Stimulated activated naive CD8-positive, alpha-beta T cell treated with anti-CD3 and anti-CD28 coated beads, Interleukin-15, Interleukin-2, amounts not matched to agents 100 ng/mL and 50 ng/mL, for 24 hours (primary cell): ENCODE measurements at regions not wholly inside any gene's neighbourhood (a gene's known extent, or its start where the extent isn't known, plus 50 kb on each side); places are given as distances from the start of the nearest gene placed in this dataset.
A peak's percentile ranks its signal among the peaks of the same experiment; 100 is the strongest.

Experiments
- H3K27ac Mint-ChIP-seq: one replicate; pipeline ENCODE4 v1.8.0; 2021; ENCODE audit warnings: mild to moderate bottlenecking, mixed read lengths
- H3K27me3 Mint-ChIP-seq: one replicate; pipeline ENCODE4 v1.8.0; 2021; ENCODE audit warnings: mixed read lengths
- H3K36me3 Mint-ChIP-seq: one replicate; pipeline ENCODE4 v1.8.0; 2021; ENCODE audit warnings: low read depth, mixed read lengths
- H3K4me1 Mint-ChIP-seq: one replicate; pipeline ENCODE4 v1.8.0; 2021; ENCODE audit warnings: low read depth, mixed read lengths
- H3K4me3 Mint-ChIP-seq: one replicate; pipeline ENCODE4 v1.8.0; 2021; ENCODE audit warnings: mild to moderate bottlenecking, mixed read lengths
- H3K9me3 Mint-ChIP-seq: one replicate; pipeline ENCODE4 v1.8.0; 2021; ENCODE audit warnings: mixed read lengths

- Mint-ChIP-seq H3K9me3 (no peaks in the 10 kb centered on the region), H3K27ac (no peak overlapping the region), H3K27me3 (peaks cover 43% of the 10 kb centered on the region), H3K4me1 (peaks cover 11% of the 10 kb centered on the region), H3K4me3 (no peak overlapping the region), H3K36me3 (no peaks in the 10 kb centered on the region)
Observed at GRCh38 chr4:41883988-41884734, 51.1 kb upstream of the TMEM33 start.

- peak overlapping the region; percentile 62 for H3K4me3 Mint-ChIP-seq
- H3K4me1 Mint-ChIP-seq = peaks cover 13% of the 10 kb centered on the region
- H3K9me3 Mint-ChIP-seq = no peaks in the 10 kb centered on the region
- no peak overlapping the region for H3K27ac Mint-ChIP-seq
- peaks cover 56% of the 10 kb centered on the region for H3K27me3 Mint-ChIP-seq
- no peaks in the 10 kb centered on the region for H3K36me3 Mint-ChIP-seq
Observed at GRCh38 chr4:41882625-41883347, 52.4 kb upstream of the TMEM33 start.

- H3K27me3 Mint-ChIP-seq = peaks cover 63% of the 10 kb centered on the region
- H3K27ac Mint-ChIP-seq = no peak overlapping the region
- peaks cover 13% of the 10 kb centered on the region for H3K4me1 Mint-ChIP-seq
- H3K36me3 Mint-ChIP-seq = no peaks in the 10 kb centered on the region
- no peaks in the 10 kb centered on the region for H3K9me3 Mint-ChIP-seq
- peak overlapping the region; percentile 62 for H3K4me3 Mint-ChIP-seq
Observed at GRCh38 chr4:41881981-41882624, 53.1 kb upstream of the TMEM33 start.

GRCh38 chr4:41880840-41881831 lies 54.1 kb upstream of the TMEM33 start:
- H3K4me1 Mint-ChIP-seq = peaks cover 13% of the 10 kb centered on the region
- H3K36me3 Mint-ChIP-seq = no peaks in the 10 kb centered on the region
- H3K9me3 Mint-ChIP-seq = no peaks in the 10 kb centered on the region
- H3K27ac Mint-ChIP-seq = peak overlapping the region; percentile 74
- peak overlapping the region; percentile 58 for H3K4me3 Mint-ChIP-seq
- H3K27me3 Mint-ChIP-seq = peaks cover 67% of the 10 kb centered on the region

- no peaks in the 10 kb centered on the region for H3K36me3 Mint-ChIP-seq
- H3K9me3 Mint-ChIP-seq = no peaks in the 10 kb centered on the region
- peaks cover 13% of the 10 kb centered on the region for H3K4me1 Mint-ChIP-seq
- peak overlapping the region; percentile 48 for H3K4me3 Mint-ChIP-seq
- peaks cover 71% of the 10 kb centered on the region for H3K27me3 Mint-ChIP-seq
- H3K27ac Mint-ChIP-seq = no peak overlapping the region
Observed at GRCh38 chr4:41880022-41880837, 55.0 kb upstream of the TMEM33 start.

GRCh38 chr4:41879552-41879951 lies 55.7 kb upstream of the TMEM33 start:
- peaks cover 74% of the 10 kb centered on the region for H3K27me3 Mint-ChIP-seq
- no peak overlapping the region for H3K4me3 Mint-ChIP-seq
- no peaks in the 10 kb centered on the region for H3K36me3 Mint-ChIP-seq
- no peak overlapping the region for H3K27ac Mint-ChIP-seq
- H3K9me3 Mint-ChIP-seq = no peaks in the 10 kb centered on the region
- H3K4me1 Mint-ChIP-seq = peaks cover 13% of the 10 kb centered on the region

- no peaks in the 10 kb centered on the region for H3K9me3 Mint-ChIP-seq
- peaks cover 13% of the 10 kb centered on the region for H3K4me1 Mint-ChIP-seq
- no peak overlapping the region for H3K27ac Mint-ChIP-seq
- H3K4me3 Mint-ChIP-seq = no peak overlapping the region
- H3K36me3 Mint-ChIP-seq = no peaks in the 10 kb centered on the region
- peaks cover 78% of the 10 kb centered on the region for H3K27me3 Mint-ChIP-seq
Observed at GRCh38 chr4:41878991-41879491, 56.2 kb upstream of the TMEM33 start.

- no peak overlapping the region for H3K4me3 Mint-ChIP-seq
Observed at GRCh38 chr4:41878170-41878969, 56.9 kb upstream of the TMEM33 start.

GRCh38 chr4:41877020-41877796 lies 58.0 kb upstream of the TMEM33 start:
- peaks cover 85% of the 10 kb centered on the region for H3K27me3 Mint-ChIP-seq
- H3K4me1 Mint-ChIP-seq = peaks cover 16% of the 10 kb centered on the region
- H3K4me3 Mint-ChIP-seq = no peak overlapping the region
- H3K36me3 Mint-ChIP-seq = no peaks in the 10 kb centered on the region
- H3K9me3 Mint-ChIP-seq = no peaks in the 10 kb centered on the region
- no peak overlapping the region for H3K27ac Mint-ChIP-seq

More at GRCh38 chr4:41878170-41878969, 56.9 kb upstream of the TMEM33 start:
- Mint-ChIP-seq H3K27ac (no peak overlapping the region), H3K36me3 (no peaks in the 10 kb centered on the region), H3K27me3 (peaks cover 77% of the 10 kb centered on the region), H3K9me3 (no peaks in the 10 kb centered on the region), H3K4me1 (peaks cover 13% of the 10 kb centered on the region)

GRCh38 chr4:41874873-41875272 lies 60.4 kb upstream of the TMEM33 start:
- Mint-ChIP-seq H3K27me3 (peaks cover 92% of the 10 kb centered on the region), H3K9me3 (no peaks in the 10 kb centered on the region), H3K4me3 (no peak overlapping the region), H3K4me1 (peaks cover 5% of the 10 kb centered on the region), H3K36me3 (no peaks in the 10 kb centered on the region), H3K27ac (no peak overlapping the region)

GRCh38 chr4:41874398-41874797 lies 60.8 kb upstream of the TMEM33 start:
- no peak overlapping the region for H3K27ac Mint-ChIP-seq
- peaks cover 92% of the 10 kb centered on the region for H3K27me3 Mint-ChIP-seq
- peaks cover 5% of the 10 kb centered on the region for H3K4me1 Mint-ChIP-seq
- H3K4me3 Mint-ChIP-seq = no peak overlapping the region
- no peaks in the 10 kb centered on the region for H3K36me3 Mint-ChIP-seq
- H3K9me3 Mint-ChIP-seq = no peaks in the 10 kb centered on the region
